Stimulated activated CD4-positive, alpha-beta T cell treated with anti-CD3 and anti-CD28 coated beads, Interleukin-1b, Interleukin-23, amount 100 ng/mL, for 24 hours (primary cell): ENCODE measurements at regions not wholly inside any gene's neighbourhood (a gene's known extent, or its start where the extent isn't known, plus 50 kb on each side); places are given as distances from the start of the nearest gene placed in this dataset.
"Not testable (repeated sequence)": the region's sequence is repeated elsewhere in the genome, so short reads cannot be mapped to it uniquely, and the experiment has no call there.

Experiments
- DNase-seq, 4 experiments: peaks; one replicate each; pipeline ENCODE4 v3.0.0-alpha.2; 2020; ENCODE audit warnings: low read depth in 4 of 4, low spot score in 1 of 4

- DNase-seq: no peak
Measured at GRCh38 chr5:105677291-105677690, 1993.4 kb downstream of the EFNA5 start.

- DNase-seq: no peak
Measured at GRCh38 chr5:105670596-105670995, 2000.1 kb downstream of the EFNA5 start.

GRCh38 chr5:105663671-105664070, 2007.1 kb downstream of the EFNA5 start:
- no peak for DNase-seq

- DNase-seq: no peak
Measured at GRCh38 chr5:105659396-105659795, 2011.3 kb downstream of the EFNA5 start.

- DNase-seq: no peak
Measured at GRCh38 chr5:105640328-105640727, 2030.4 kb downstream of the EFNA5 start.

- DNase-seq: no peak
Measured at GRCh38 chr5:105639511-105639910, 2031.2 kb downstream of the EFNA5 start.

- no peak for DNase-seq
Measured at GRCh38 chr5:105639068-105639467, 2031.7 kb downstream of the EFNA5 start.

- DNase-seq: no peak
Measured at GRCh38 chr5:105638437-105638836, 2032.3 kb downstream of the EFNA5 start.

- DNase-seq: no peak
Measured at GRCh38 chr5:105632043-105632442, 2038.7 kb downstream of the EFNA5 start.

- no peak for DNase-seq
Measured at GRCh38 chr5:105630803-105631202, 2039.9 kb downstream of the EFNA5 start.

GRCh38 chr5:105619725-105620124, 2051.0 kb downstream of the EFNA5 start:
- DNase-seq: no peak

GRCh38 chr5:105617436-105618215, 2053.1 kb downstream of the EFNA5 start:
- DNase-seq: no peak

- no peak for DNase-seq
Measured at GRCh38 chr5:105616599-105616998, 2054.0 kb upstream of the NUDT12 start.

GRCh38 chr5:105602406-105602805, 2039.8 kb upstream of the NUDT12 start:
- DNase-seq: not testable (repeated sequence)

GRCh38 chr5:105593011-105593760, 2030.6 kb upstream of the NUDT12 start:
- no peak for DNase-seq

- DNase-seq: no peak
Measured at GRCh38 chr5:105587963-105588662, 2025.5 kb upstream of the NUDT12 start.

GRCh38 chr5:105581988-105582690, 2019.5 kb upstream of the NUDT12 start:
- DNase-seq: no peak

- DNase-seq: no peak
Measured at GRCh38 chr5:105573575-105573974, 2011.0 kb upstream of the NUDT12 start.

- DNase-seq: no peak
Measured at GRCh38 chr5:105565531-105565930, 2002.9 kb upstream of the NUDT12 start.

GRCh38 chr5:105563842-105564241, 2001.3 kb upstream of the NUDT12 start:
- no peak for DNase-seq

- no peak for DNase-seq
Measured at GRCh38 chr5:105554568-105555169, 1992.1 kb upstream of the NUDT12 start.
